Esophagus muscularis mucosa (tissue), 4 donors: ENCODE measurements at regions not wholly inside any gene's neighbourhood (a gene's known extent, or its start where the extent isn't known, plus 50 kb on each side); places are given as distances from the start of the nearest gene placed in this dataset.

Source experiments
- DNase-seq: peaks from one replicate; pipeline ENCODE4 v3.0.0-alpha.2; 2017; ENCODE audit errors: extremely low spot score
- H3K27ac ChIP-seq, 4 donors: fragments of 200-600 bp; sonication (generic); replicated peaks in 1 of 4; 1 replicate in 3 of 4; 2 replicates in 1 of 4; pipeline ENCODE4 v1.5.1; 2016 to 2019; ENCODE audit warnings: mild to moderate bottlenecking in 1 of 4
- H3K27me3 ChIP-seq, 4 donors: fragments of 200-600 bp; sonication (generic); one replicate each; pipeline versions ENCODE4 v1.5.1 to v1.6.0; 2016 to 2019
- H3K36me3 ChIP-seq, 4 donors: fragments of 200-600 bp; sonication (generic); one replicate each; pipeline ENCODE4 v1.5.1; 2016 to 2019
- H3K4me1 ChIP-seq, 4 donors: fragments of 200-600 bp; sonication (generic); one replicate each; pipeline ENCODE4 v1.5.1; 2016 to 2019
- H3K4me3 ChIP-seq, 4 donors: fragments of 200-600 bp; sonication (generic); 1 replicate in 2 of 4; 2 replicates in 2 of 4; pipeline ENCODE4 v1.5.1; 2016 to 2019; ENCODE audit warnings: mild to moderate bottlenecking in 4 of 4, moderate library complexity in 1 of 4
- H3K9me3 ChIP-seq, 4 donors: fragments of 200-600 bp; sonication (generic); 1 replicate in 3 of 4; 2 replicates in 1 of 4; pipeline ENCODE4 v1.5.1; 2016 to 2019
- CTCF ChIP-seq, 3 experiments: fragments of 200-600 bp in 2 of 3; fragments of 450-650 bp in 1 of 3; sonication (generic) in 2 of 3; IDR thresholded peaks; one replicate each; pipeline ENCODE4 v1.5.1; 2017 to 2019; ENCODE audit warnings: antibody characterized with exemption in 3 of 3, mild to moderate bottlenecking in 2 of 3, moderate library complexity in 1 of 3
- EP300 ChIP-seq: sonication (generic); formaldehyde crosslinking; IDR thresholded peaks from one replicate; pipeline ENCODE4 v1.6.1; 2017; ENCODE audit warnings: antibody characterized with exemption
- POLR2A ChIP-seq: fragments of 450-650 bp; IDR thresholded peaks from one replicate; pipeline ENCODE4 v1.6.1; 2017; ENCODE audit warnings: antibody characterized with exemption, moderate library complexity, mild to moderate bottlenecking, low read depth
- POLR2AphosphoS5 ChIP-seq, 2 donors: sonication (generic); formaldehyde crosslinking; IDR thresholded peaks; one replicate each; pipeline ENCODE4 v1.6.1; 2017; ENCODE audit warnings: antibody characterized with exemption in 2 of 2
- WGBS: methylation state at CpG from one replicate; pipeline ENCODE4 v1.1.5; 2018; 5-methylcytosine and 5-hydroxymethylcytosine counted together
- intact Hi-C: fragments of 100-400 bp; cut with DNase I; formaldehyde crosslinking; loops from one replicate; pipeline ENCODE4 v1.15.1; 2023

- H3K27ac ChIP-seq, result peak overlapping the region; percentile 29 to 62 (median 38)
- intact Hi-C loops, result no loop called here
These were observed 98.9 kb upstream of the GSE1 start for GRCh38 chr16:85514295-85514597.

DNA sequence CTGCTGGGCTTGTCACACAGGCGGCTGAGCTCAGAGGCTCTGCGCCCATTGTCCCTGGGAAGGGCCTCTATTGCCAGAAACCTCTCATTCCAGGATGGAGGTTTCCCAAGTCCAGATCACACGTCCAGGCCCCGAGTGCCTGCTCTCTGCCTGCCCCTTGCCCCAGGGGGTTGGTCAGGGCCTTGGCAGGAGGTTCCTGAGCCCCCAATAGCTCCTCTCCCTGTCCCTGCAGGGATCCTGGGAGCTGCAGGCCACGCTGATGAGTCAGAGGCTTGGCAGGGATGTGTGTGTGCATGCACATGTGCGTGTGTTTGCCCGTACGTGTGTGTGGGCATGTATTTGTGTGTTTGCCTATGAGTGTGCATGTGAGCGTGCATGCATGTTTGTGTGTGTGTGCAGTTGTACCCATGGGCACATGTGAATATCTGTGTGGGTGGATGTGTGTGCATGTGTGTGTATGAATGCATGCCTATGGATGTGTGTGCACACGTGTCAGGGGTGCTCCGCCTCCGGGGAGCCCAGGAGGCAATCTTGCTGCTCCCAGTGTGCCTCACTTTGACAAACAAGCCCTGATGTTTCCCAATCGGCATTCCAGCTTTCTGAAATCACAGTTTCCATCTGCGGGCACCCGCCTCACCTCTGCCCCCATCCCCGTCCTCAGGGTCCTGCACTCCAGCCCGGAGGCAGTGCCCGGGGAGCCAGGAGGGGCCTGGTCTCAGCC, 98.4 kb upstream of the GSE1 start:
- no peaks in the 10 kb centered on the region for H3K9me3 ChIP-seq
- H3K4me1 ChIP-seq, result peaks cover 25 to 31% (median 28%) of the 10 kb centered on the region in 4 donors
- WGBS, result 43% methylated on average over 16 of the region's 18 CpGs
- DNase-seq, result no peak
- intact Hi-C loops, result no loop called here
- H3K4me3 ChIP-seq, result peak overlapping the region in 1 of 4 donors; percentile 3
- H3K27me3 ChIP-seq, result no peaks in the 10 kb centered on the region
- H3K27ac ChIP-seq, result peak overlapping the region; percentile 29 to 62 (median 38)
- TF ChIP-seq EP300 (no peak), POLR2A (no peak), POLR2AphosphoS5 (IDR thresholded peaks at IDR 0.05) (peak; percentile 54 to 67), CTCF (IDR thresholded peaks at IDR 0.05) (no peak)
- H3K36me3 ChIP-seq, result no peaks in the 10 kb centered on the region

More at GRCh38 chr16:85514295-85514597, 98.9 kb upstream of the GSE1 start:
- H3K27me3 ChIP-seq, result no peaks in the 10 kb centered on the region
- DNase-seq, result no peak
- H3K9me3 ChIP-seq, result no peaks in the 10 kb centered on the region
- peak overlapping the region in 1 of 4 donors; percentile 3 for H3K4me3 ChIP-seq
- TF ChIP-seq CTCF (IDR thresholded peaks at IDR 0.05), result no peak
- TF ChIP-seq POLR2AphosphoS5 (IDR thresholded peaks at IDR 0.05), result no peak
- no peak for TF ChIP-seq POLR2A
- no peak for TF ChIP-seq EP300
- H3K4me1 ChIP-seq, result peaks cover 25 to 31% (median 28%) of the 10 kb centered on the region in 4 donors
- H3K36me3 ChIP-seq, result no peaks in the 10 kb centered on the region
- WGBS, result 9% methylated on average over 1 of the region's 8 CpGs

- intact Hi-C loops, result no loop called here
- no peaks in the 10 kb centered on the region for H3K9me3 ChIP-seq
- 54% methylated on average over 11 of the region's 13 CpGs for WGBS
- no peaks in the 10 kb centered on the region for H3K36me3 ChIP-seq
- H3K4me3 ChIP-seq, result no peak overlapping the region
- DNase-seq, result no peak
- peak overlapping the region in 3 of 4 donors; percentile 21 to 53 (median 47) for H3K27ac ChIP-seq
- TF ChIP-seq POLR2AphosphoS5 (IDR thresholded peaks at IDR 0.05) (no peak), EP300 (no peak), POLR2A (no peak), CTCF (IDR thresholded peaks at IDR 0.05) (no peak)
- no peaks in the 10 kb centered on the region for H3K27me3 ChIP-seq
- H3K4me1 ChIP-seq, result peaks cover 25 to 31% (median 28%) of the 10 kb centered on the region in 4 donors
These were observed 97.8 kb upstream of the GSE1 start for GRCh38 chr16:85515319-85515745.

DNA sequence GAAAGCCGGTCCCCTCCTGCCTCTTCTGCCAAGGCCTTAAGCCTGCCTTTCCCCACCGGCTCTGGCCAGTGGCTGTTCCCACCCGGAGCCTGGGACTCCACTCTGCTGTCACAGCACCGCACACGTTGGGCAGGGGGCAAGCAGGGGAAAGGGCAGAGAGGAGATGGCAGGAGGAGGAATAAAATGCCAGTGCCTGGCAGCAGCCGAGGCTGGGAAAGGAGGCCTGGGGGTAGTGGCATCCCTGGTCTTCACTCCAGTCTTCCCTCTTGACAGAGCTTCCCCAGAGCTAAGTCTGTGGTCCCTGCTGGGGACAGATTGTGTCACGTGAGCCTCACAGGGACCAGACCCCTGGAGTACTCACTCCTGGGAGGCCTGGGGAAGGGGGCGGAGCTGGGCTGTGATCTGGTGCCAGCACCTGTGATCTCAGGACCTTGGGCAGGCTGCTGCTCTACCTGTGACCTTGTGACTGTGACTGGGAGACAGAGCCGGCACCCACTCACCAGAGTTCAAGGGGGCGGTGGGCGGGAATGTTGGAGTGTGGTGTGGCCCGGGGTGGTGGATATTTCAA, 97.2 kb upstream of the GSE1 start:
- no peak for TF ChIP-seq POLR2A
- no peak for TF ChIP-seq CTCF (IDR thresholded peaks at IDR 0.05)
- TF ChIP-seq POLR2AphosphoS5 (IDR thresholded peaks at IDR 0.05), result no peak
- no peak for TF ChIP-seq EP300
- Histone ChIP-seq H3K9me3 (no peaks in the 10 kb centered on the region), H3K4me3 (no peak overlapping the region), H3K36me3 (no peaks in the 10 kb centered on the region), H3K27ac (peak overlapping the region in 1 of 4 donors; percentile 47), H3K4me1 (peaks cover 25 to 31% (median 28%) of the 10 kb centered on the region in 4 donors), H3K27me3 (no peaks in the 10 kb centered on the region)
- WGBS, result 86% methylated on average over 11 of the region's 12 CpGs
- no peak for DNase-seq
- intact Hi-C loops, result no loop called here
